ENCODE measurements at regions not wholly inside any gene's neighbourhood (a gene's known extent, or its start where the extent isn't known, plus 50 kb on each side); places are given as distances from the start of the nearest gene placed in this dataset.

DNA sequence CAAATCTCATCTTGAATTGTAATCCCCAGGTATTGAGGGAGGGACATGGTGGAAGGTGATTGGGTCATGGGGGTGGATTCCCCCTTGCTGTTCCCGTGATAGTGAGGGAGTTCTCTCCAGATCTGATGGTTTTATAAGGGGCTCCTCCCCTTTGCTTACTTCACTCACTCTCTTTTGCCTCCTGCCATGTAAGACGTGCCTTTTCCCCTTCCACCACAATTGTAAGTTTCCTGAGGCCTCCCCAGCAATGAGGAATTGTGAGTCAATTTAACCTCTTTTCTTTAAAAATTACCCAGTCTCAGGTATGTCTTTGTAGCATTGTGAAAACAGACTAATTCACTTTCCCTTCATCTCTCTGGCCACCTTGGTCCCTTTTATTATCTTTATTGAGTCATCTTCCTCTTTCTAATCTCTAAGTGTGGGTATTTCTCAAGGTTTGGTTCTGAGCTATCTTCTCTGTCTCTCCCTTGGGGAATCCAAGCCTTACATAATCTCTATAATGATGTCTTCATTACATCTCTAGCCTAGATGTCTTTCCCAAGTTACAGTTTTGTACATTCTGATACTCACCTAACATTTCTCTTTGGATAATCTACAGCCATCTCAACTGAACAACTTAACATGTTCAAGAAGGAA, 99.1 kb upstream of the JCAD start:
- TF ChIP-seq, protein P1, sequence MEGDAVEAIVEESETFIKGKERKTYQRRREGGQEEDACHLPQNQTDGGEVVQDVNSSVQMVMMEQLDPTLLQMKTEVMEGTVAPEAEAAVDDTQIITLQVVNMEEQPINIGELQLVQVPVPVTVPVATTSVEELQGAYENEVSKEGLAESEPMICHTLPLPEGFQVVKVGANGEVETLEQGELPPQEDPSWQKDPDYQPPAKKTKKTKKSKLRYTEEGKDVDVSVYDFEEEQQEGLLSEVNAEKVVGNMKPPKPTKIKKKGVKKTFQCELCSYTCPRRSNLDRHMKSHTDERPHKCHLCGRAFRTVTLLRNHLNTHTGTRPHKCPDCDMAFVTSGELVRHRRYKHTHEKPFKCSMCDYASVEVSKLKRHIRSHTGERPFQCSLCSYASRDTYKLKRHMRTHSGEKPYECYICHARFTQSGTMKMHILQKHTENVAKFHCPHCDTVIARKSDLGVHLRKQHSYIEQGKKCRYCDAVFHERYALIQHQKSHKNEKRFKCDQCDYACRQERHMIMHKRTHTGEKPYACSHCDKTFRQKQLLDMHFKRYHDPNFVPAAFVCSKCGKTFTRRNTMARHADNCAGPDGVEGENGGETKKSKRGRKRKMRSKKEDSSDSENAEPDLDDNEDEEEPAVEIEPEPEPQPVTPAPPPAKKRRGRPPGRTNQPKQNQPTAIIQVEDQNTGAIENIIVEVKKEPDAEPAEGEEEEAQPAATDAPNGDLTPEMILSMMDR (conservative IDR thresholded peaks at IDR 0.05 in 1 of 2, IDR thresholded peaks at IDR 0.05 in 1 of 2; ENCODE audit: extremely low read depth in 1 of 2, insufficient read depth in 1 of 2, low read depth in 1 of 2, low read length in 2 of 2), result no peak
- TF ChIP-seq EZH2 (IDR thresholded peaks at IDR 0.05; ENCODE audit: borderline replicate concordance, low read length), result no peak

All from mammary epithelial cell (primary cell).